Prostate gland (tissue), 2 donors: ENCODE measurements at regions not wholly inside any gene's neighbourhood (a gene's known extent, or its start where the extent isn't known, plus 50 kb on each side); places are given as distances from the start of the nearest gene placed in this dataset.

Experiments
- DNase-seq: peaks from one replicate; pipeline ENCODE4 v3.0.0-alpha.2; 2019; ENCODE audit warnings: low spot score
- H3K27ac ChIP-seq, 2 donors: fragments of 200-600 bp; sonication (generic); 2 replicates each; pipeline ENCODE4 v1.5.1; 2017 to 2019
- H3K27me3 ChIP-seq: fragments of 200-600 bp; sonication (generic); replicated peaks from 2 replicates; pipeline ENCODE4 v1.5.1; 2019; ENCODE audit not compliant: insufficient read depth
- H3K36me3 ChIP-seq, 2 donors: fragments of 200-600 bp; sonication (generic); 1 replicate in 1 of 2; 2 replicates in 1 of 2; pipeline versions ENCODE4 v1.5.1 to v1.8.1; 2017 to 2019
- H3K4me1 ChIP-seq: fragments of 200-600 bp; sonication (generic); replicated peaks from 2 replicates; pipeline ENCODE4 v1.5.1; 2019
- H3K4me3 ChIP-seq, 2 donors: fragments of 200-600 bp; sonication (generic); 2 replicates each; pipeline ENCODE4 v1.5.1; 2017 to 2019
- H3K9me3 ChIP-seq: fragments of 200-600 bp; sonication (generic); 2 replicates; pipeline ENCODE4 v1.5.1; 2017
- POLR2A ChIP-seq: fragments of 450-650 bp; IDR thresholded peaks from one replicate; pipeline ENCODE4 v1.6.1; 2016; ENCODE audit warnings: antibody characterized with exemption, mild to moderate bottlenecking
- POLR2AphosphoS5 ChIP-seq: sonication (generic); formaldehyde crosslinking; IDR thresholded peaks from one replicate; pipeline ENCODE4 v1.6.1; 2017; ENCODE audit warnings: antibody characterized with exemption
- WGBS: methylation state at CpG from one replicate; pipeline ENCODE4 v1.1.5; 2018; 5-methylcytosine and 5-hydroxymethylcytosine counted together
- intact Hi-C: fragments of 100-400 bp; cut with DNase I; formaldehyde crosslinking; loops from one replicate; pipeline ENCODE4 v1.14.2; 2022
- TF ChIP-seq, protein P1 (sequence below), 4 experiments: fragments of 200-600 bp in 2 of 4; fragments of 450-650 bp in 2 of 4; sonication (generic) in 2 of 4; IDR thresholded peaks; 1 replicate in 3 of 4; 2 replicates in 1 of 4; pipeline ENCODE4 v1.5.1; 2016 to 2019; ENCODE audit warnings: antibody characterized with exemption in 4 of 4, mild to moderate bottlenecking in 2 of 4, moderate library complexity in 2 of 4

GRCh38 chr13:31462766-31463165 lies 263.0 kb downstream of the B3GLCT start:
- no peak for DNase-seq
- Histone ChIP-seq H3K4me3 (no peak overlapping the region), H3K27me3 (no peaks in the 10 kb centered on the region), H3K4me1 (no peaks in the 10 kb centered on the region), H3K27ac (no peak overlapping the region), H3K9me3 (no peaks in the 10 kb centered on the region), H3K36me3 (no peaks in the 10 kb centered on the region)
- WGBS: 70% methylated on average over 3 of the region's 3 CpGs
- intact Hi-C loops: no loop called here
- TF ChIP-seq, protein P1, sequence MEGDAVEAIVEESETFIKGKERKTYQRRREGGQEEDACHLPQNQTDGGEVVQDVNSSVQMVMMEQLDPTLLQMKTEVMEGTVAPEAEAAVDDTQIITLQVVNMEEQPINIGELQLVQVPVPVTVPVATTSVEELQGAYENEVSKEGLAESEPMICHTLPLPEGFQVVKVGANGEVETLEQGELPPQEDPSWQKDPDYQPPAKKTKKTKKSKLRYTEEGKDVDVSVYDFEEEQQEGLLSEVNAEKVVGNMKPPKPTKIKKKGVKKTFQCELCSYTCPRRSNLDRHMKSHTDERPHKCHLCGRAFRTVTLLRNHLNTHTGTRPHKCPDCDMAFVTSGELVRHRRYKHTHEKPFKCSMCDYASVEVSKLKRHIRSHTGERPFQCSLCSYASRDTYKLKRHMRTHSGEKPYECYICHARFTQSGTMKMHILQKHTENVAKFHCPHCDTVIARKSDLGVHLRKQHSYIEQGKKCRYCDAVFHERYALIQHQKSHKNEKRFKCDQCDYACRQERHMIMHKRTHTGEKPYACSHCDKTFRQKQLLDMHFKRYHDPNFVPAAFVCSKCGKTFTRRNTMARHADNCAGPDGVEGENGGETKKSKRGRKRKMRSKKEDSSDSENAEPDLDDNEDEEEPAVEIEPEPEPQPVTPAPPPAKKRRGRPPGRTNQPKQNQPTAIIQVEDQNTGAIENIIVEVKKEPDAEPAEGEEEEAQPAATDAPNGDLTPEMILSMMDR (IDR thresholded peaks at IDR 0.05): no peak
- no peak for TF ChIP-seq POLR2AphosphoS5

GRCh38 chr13:31468114-31468902 lies 268.5 kb downstream of the B3GLCT start:
- DNase-seq: no peak
- Histone ChIP-seq H3K27ac (no peak overlapping the region), H3K4me3 (no peak overlapping the region), H3K9me3 (no peaks in the 10 kb centered on the region), H3K4me1 (no peaks in the 10 kb centered on the region), H3K36me3 (no peaks in the 10 kb centered on the region), H3K27me3 (no peaks in the 10 kb centered on the region)
- WGBS: 57% methylated on average over 12 of the region's 12 CpGs
- intact Hi-C loops: no loop called here
- TF ChIP-seq, protein P1 (IDR thresholded peaks at IDR 0.05): no peak
- TF ChIP-seq POLR2A (no peak), POLR2AphosphoS5 (no peak)

GRCh38 chr13:31469377-31469776 lies 269.6 kb downstream of the B3GLCT start:
- H3K4me1 ChIP-seq: no peaks in the 10 kb centered on the region
- TF ChIP-seq, protein P1 (IDR thresholded peaks at IDR 0.05): no peak
- TF ChIP-seq POLR2AphosphoS5 (no peak), POLR2A (no peak)
- intact Hi-C loops: no loop called here
- no peak overlapping the region for H3K27ac ChIP-seq
- no peaks in the 10 kb centered on the region for H3K27me3 ChIP-seq
- no peak overlapping the region for H3K4me3 ChIP-seq
- no peaks in the 10 kb centered on the region for H3K9me3 ChIP-seq
- no peaks in the 10 kb centered on the region for H3K36me3 ChIP-seq
- no peak for DNase-seq

GRCh38 chr13:31476266-31476665 lies 263.1 kb upstream of the RXFP2 start:
- intact Hi-C loops: no loop called here
- no peak for DNase-seq
- Histone ChIP-seq H3K4me1 (no peaks in the 10 kb centered on the region), H3K27ac (no peak overlapping the region), H3K27me3 (no peaks in the 10 kb centered on the region), H3K9me3 (no peaks in the 10 kb centered on the region), H3K36me3 (no peaks in the 10 kb centered on the region), H3K4me3 (no peak overlapping the region)
- TF ChIP-seq POLR2AphosphoS5 (no peak), POLR2A (no peak)
- TF ChIP-seq, protein P1 (IDR thresholded peaks at IDR 0.05): no peak
- 41% methylated on average over 6 of the region's 6 CpGs for WGBS

DNA sequence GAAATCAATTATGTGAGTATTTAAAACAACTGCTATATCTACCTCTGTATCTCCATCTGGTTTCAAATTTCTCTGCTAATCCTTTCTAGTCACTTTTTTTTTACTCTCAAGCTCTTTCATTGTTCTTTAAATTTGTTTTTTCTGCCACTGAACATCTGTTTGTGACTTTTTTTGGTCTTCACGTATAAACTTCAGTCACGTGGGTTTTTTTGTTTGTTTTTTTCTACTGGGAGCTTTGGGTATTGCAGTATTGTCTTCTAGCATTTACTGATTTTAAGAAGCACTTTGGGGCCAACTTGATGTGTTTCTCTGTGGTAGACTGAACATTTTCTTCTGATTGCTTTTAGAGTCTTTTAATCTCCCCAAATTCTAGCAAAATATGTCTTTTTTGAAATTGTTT lies 262.6 kb upstream of the RXFP2 start:
- no peaks in the 10 kb centered on the region for H3K36me3 ChIP-seq
- TF ChIP-seq POLR2AphosphoS5 (no peak), POLR2A (no peak)
- TF ChIP-seq, protein P1 (IDR thresholded peaks at IDR 0.05): no peak
- no peak for DNase-seq
- intact Hi-C loops: no loop called here
- no peak overlapping the region for H3K27ac ChIP-seq
- H3K4me3 ChIP-seq: no peak overlapping the region
- no peaks in the 10 kb centered on the region for H3K4me1 ChIP-seq
- H3K9me3 ChIP-seq: no peaks in the 10 kb centered on the region
- WGBS: 9% methylated on average over 2 of the region's 2 CpGs
- H3K27me3 ChIP-seq: no peaks in the 10 kb centered on the region
